Choroid plexus epithelial cell (primary cell): ENCODE measurements at regions not wholly inside any gene's neighbourhood (a gene's known extent, or its start where the extent isn't known, plus 50 kb on each side); places are given as distances from the start of the nearest gene placed in this dataset.

ENCODE experiments used
- DNase-seq: peaks from one replicate; pipeline ENCODE4 v3.0.0-alpha.2; 2010; ENCODE audit warnings: low read depth
- H3K4me3 ChIP-seq: 2 replicates; pipeline ENCODE4 v1.5.1; 2011; ENCODE audit warnings: low read depth, mild to moderate bottlenecking, control low read depth, low read length, moderate library complexity
- CTCF ChIP-seq: conservative IDR thresholded peaks from 2 replicates; pipeline ENCODE4 v1.5.1; 2011; ENCODE audit warnings: low read depth, mild to moderate bottlenecking, control low read depth, inconsistent platforms, low read length, moderate library complexity

- H3K4me3 ChIP-seq = no peak overlapping the region
- peak; percentile 74 for DNase-seq
- TF ChIP-seq CTCF = no peak
These were observed 294.2 kb upstream of the SALL1 start for GRCh38 chr16:51445250-51445649.

- no peak for DNase-seq
- H3K4me3 ChIP-seq = no peak overlapping the region
- TF ChIP-seq CTCF = no peak
These were observed 292.9 kb upstream of the SALL1 start for GRCh38 chr16:51443934-51444333.

GRCh38 chr16:51442141-51442870 is 291.2 kb upstream of the SALL1 start:
- no peak for DNase-seq
- no peak for TF ChIP-seq CTCF
- H3K4me3 ChIP-seq = no peak overlapping the region

GRCh38 chr16:51440131-51440889 is 289.2 kb upstream of the SALL1 start:
- TF ChIP-seq CTCF = no peak
- no peak overlapping the region for H3K4me3 ChIP-seq
- DNase-seq = no peak

GRCh38 chr16:51439271-51439670 is 288.2 kb upstream of the SALL1 start:
- no peak for DNase-seq
- TF ChIP-seq CTCF = no peak

GRCh38 chr16:51436742-51437141 is 285.7 kb upstream of the SALL1 start:
- no peak for TF ChIP-seq CTCF
- H3K4me3 ChIP-seq = no peak overlapping the region
- DNase-seq = no peak

More at GRCh38 chr16:51439271-51439670, 288.2 kb upstream of the SALL1 start:
- H3K4me3 ChIP-seq = no peak overlapping the region
